Endodermal cell (in vitro differentiated cells): ENCODE measurements at regions not wholly inside any gene's neighbourhood (a gene's known extent, or its start where the extent isn't known, plus 50 kb on each side); places are given as distances from the start of the nearest gene placed in this dataset.
A peak's percentile ranks its signal among the peaks of the same experiment; 100 is the strongest.

Experiments
- DNase-seq: peaks from one replicate; pipeline ENCODE4 v3.0.0-alpha.2; 2017
- H3K27ac ChIP-seq: 2 replicates; pipeline ENCODE4 v1.5.1; 2013; ENCODE audit warnings: mild to moderate bottlenecking, low read depth, low read length, moderate library complexity
- H3K27me3 ChIP-seq: 2 replicates; pipeline ENCODE4 v1.6.1; 2013; ENCODE audit warnings: mild to moderate bottlenecking, low read length, moderate library complexity; ENCODE audit not compliant: insufficient read depth, control insufficient read depth, poor library complexity, severe bottlenecking
- H3K36me3 ChIP-seq: 2 replicates; pipeline ENCODE4 v1.7.0; 2013; ENCODE audit warnings: mild to moderate bottlenecking, low read length, moderate library complexity; ENCODE audit not compliant: control insufficient read depth, insufficient read depth
- H3K4me1 ChIP-seq: one replicate; pipeline ENCODE4 v1.7.0; 2013; ENCODE audit warnings: low read length; ENCODE audit not compliant: control insufficient read depth, insufficient read depth
- H3K4me3 ChIP-seq: 2 replicates; pipeline ENCODE4 v1.5.1; 2013; ENCODE audit warnings: mild to moderate bottlenecking, low read length, moderate library complexity
- H3K9ac ChIP-seq: 2 replicates; pipeline ENCODE4 v1.6.1; 2013; ENCODE audit warnings: mild to moderate bottlenecking, low read length, moderate library complexity; ENCODE audit not compliant: poor library complexity, severe bottlenecking; ENCODE audit errors: extremely low read depth
- H3K9me3 ChIP-seq: 2 replicates; pipeline ENCODE4 v1.6.1; 2013; ENCODE audit warnings: mild to moderate bottlenecking, low read length, moderate library complexity; ENCODE audit not compliant: control insufficient read depth
- H3K27ac Mint-ChIP-seq: 2 replicates; pipeline ENCODE4 v1.8.0; 2020; ENCODE audit warnings: mixed read lengths
- H3K27me3 Mint-ChIP-seq: 2 replicates; pipeline ENCODE4 v1.8.0; 2021; ENCODE audit warnings: mild to moderate bottlenecking, mixed read lengths; ENCODE audit not compliant: insufficient read depth
- H3K36me3 Mint-ChIP-seq: 2 replicates; pipeline ENCODE4 v1.8.0; 2020; ENCODE audit warnings: low read depth, mixed read lengths
- H3K4me1 Mint-ChIP-seq: 2 replicates; pipeline ENCODE4 v1.8.0; 2020; ENCODE audit warnings: mixed read lengths
- H3K4me3 Mint-ChIP-seq: 2 replicates; pipeline ENCODE4 v1.8.0; 2020; ENCODE audit warnings: mild to moderate bottlenecking, moderate library complexity, mixed read lengths
- H3K9me3 Mint-ChIP-seq: 2 replicates; pipeline ENCODE4 v1.8.0; 2020; ENCODE audit warnings: mild to moderate bottlenecking, mixed read lengths
- WGBS, 2 experiments: methylation state at CpG; one replicate each; pipeline versions ENCODE4 v1.1.5 to v1.1.7; 2013; ENCODE audit warnings: missing lambda C conversion rate in 2 of 2, mixed read lengths in 1 of 2; ENCODE audit not compliant: insufficient coverage in 1 of 2, insufficient read length in 1 of 2; 5-methylcytosine and 5-hydroxymethylcytosine counted together
- TF ChIP-seq, protein P1 (sequence below): fragments of 200-600 bp; sonication (generic); conservative IDR thresholded peaks from 2 replicates; pipeline ENCODE4 v1.5.0; 2021; ENCODE audit warnings: antibody characterized with exemption, mild to moderate bottlenecking

DNA sequence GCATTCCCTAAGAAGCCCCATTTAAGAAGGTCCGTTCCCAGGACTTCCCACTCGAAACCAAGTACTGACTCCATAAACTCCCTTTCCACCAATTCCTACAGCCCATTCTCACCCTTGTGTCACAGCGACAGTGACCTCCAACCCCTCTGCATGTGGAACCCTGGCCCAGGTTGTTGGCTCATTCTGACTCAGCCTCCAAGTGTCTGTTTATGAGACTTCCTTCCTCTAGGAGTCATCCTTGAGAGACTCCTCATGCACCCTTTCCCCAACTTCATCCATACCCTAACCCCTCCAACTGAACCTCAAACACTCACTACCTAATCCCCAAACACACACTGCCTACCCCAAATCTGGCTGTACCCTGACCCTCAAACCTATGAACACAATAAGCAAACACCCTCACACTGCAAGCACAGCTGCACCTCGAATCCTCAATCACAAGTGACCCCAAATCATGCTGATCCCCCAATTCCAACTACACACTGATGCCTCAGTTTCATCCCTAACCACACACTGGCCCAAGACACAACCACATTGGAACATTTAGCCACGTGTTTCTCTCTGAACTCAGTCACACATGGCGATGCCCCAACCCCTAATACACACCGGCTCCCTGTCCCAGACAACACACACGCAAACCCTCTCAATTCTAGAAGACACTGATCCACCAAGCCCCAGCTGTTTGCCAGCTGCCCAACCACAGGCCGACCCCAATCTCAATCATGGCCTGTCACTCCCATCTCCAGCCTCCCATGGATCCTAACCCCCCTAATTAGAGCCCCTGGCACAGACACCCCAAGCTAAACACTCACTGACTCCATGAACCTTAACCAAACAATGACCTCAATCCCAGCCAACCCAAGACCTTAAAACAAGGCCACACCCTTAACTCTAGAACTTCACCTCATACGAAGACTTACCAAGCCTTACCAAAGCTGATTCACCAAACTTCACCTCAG lies 219.6 kb downstream of the CYP26B1 start:
- no peak overlapping the region for H3K27ac Mint-ChIP-seq
- DNase-seq: peak; percentile 13
- 90 to 95% methylated on average over 9 to 10 of the region's 10 CpGs for WGBS, 2 experiments

DNA sequence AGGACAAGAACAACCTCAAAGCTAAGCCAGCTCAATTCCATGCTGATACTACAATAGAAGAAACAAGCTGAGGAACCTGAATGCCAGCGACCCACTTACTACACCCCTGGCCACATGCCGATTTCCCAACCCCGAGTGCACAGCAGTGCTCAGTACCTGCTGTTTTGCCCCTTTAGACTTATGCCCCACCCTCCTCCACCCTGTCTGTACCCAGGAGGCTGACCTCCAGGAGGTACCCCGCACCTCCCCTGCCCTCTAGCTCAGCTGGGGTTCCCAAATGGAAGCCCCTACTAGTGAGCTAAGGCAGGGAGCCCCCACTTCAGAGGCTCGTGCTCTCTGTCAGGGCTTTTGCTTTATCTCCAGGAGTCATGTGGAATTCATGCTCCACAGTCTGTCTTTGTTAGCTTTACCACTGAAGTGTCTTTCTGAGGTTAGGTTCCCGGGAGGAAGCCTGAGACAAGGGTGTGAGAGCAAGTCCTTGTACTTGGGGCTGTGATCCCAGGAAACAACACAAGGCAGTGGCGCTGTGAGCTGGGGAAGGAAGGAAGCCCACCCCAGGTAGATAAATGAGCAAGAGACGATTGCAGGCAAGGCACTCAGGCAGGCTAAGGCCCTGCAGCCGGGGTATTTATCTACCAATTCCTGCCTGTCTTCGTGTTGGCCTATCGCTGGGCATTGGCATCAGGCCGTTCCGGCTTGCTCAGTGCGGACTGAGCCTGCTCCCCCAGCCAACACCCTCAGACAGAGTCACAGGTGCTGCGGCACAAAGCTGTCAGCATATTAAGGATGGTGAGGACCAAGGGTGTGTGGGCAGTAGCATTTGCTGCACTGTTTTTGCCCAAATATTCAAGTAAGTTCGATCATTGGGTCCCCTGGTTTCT lies 220.5 kb downstream of the CYP26B1 start:
- no peaks in the 10 kb centered on the region for H3K9me3 ChIP-seq
- TF ChIP-seq, protein P1, sequence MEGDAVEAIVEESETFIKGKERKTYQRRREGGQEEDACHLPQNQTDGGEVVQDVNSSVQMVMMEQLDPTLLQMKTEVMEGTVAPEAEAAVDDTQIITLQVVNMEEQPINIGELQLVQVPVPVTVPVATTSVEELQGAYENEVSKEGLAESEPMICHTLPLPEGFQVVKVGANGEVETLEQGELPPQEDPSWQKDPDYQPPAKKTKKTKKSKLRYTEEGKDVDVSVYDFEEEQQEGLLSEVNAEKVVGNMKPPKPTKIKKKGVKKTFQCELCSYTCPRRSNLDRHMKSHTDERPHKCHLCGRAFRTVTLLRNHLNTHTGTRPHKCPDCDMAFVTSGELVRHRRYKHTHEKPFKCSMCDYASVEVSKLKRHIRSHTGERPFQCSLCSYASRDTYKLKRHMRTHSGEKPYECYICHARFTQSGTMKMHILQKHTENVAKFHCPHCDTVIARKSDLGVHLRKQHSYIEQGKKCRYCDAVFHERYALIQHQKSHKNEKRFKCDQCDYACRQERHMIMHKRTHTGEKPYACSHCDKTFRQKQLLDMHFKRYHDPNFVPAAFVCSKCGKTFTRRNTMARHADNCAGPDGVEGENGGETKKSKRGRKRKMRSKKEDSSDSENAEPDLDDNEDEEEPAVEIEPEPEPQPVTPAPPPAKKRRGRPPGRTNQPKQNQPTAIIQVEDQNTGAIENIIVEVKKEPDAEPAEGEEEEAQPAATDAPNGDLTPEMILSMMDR: no peak
- Mint-ChIP-seq H3K36me3 (no peaks in the 10 kb centered on the region), H3K27ac (peak overlapping the region; percentile 29), H3K4me1 (no peaks in the 10 kb centered on the region), H3K27me3 (peaks cover 4% of the 10 kb centered on the region), H3K9me3 (no peaks in the 10 kb centered on the region), H3K4me3 (no peak overlapping the region)
- no peaks in the 10 kb centered on the region for H3K4me1 ChIP-seq
- WGBS, 2 experiments: 90 to 98% methylated on average over 10 to 16 of the region's 16 CpGs
- H3K27me3 ChIP-seq: no peaks in the 10 kb centered on the region
- H3K36me3 ChIP-seq: no peaks in the 10 kb centered on the region
- H3K27ac ChIP-seq: no peak overlapping the region
- H3K4me3 ChIP-seq: no peak overlapping the region
- DNase-seq: peak; percentile 36
- no peak overlapping the region for H3K9ac ChIP-seq

More for the DNA sequence above, 219.6 kb downstream of the CYP26B1 start:
- no peaks in the 10 kb centered on the region for H3K36me3 ChIP-seq
- no peaks in the 10 kb centered on the region for H3K9me3 ChIP-seq
- no peak overlapping the region for H3K27ac ChIP-seq
- no peaks in the 10 kb centered on the region for H3K27me3 ChIP-seq
- no peak overlapping the region for H3K4me3 ChIP-seq
- no peaks in the 10 kb centered on the region for H3K9me3 Mint-ChIP-seq
- no peak overlapping the region for H3K4me3 Mint-ChIP-seq
- H3K4me1 Mint-ChIP-seq: no peaks in the 10 kb centered on the region
- no peaks in the 10 kb centered on the region for H3K36me3 Mint-ChIP-seq
- TF ChIP-seq, protein P1: no peak
- peaks cover 2% of the 10 kb centered on the region for H3K27me3 Mint-ChIP-seq
- no peaks in the 10 kb centered on the region for H3K4me1 ChIP-seq
- no peak overlapping the region for H3K9ac ChIP-seq

DNA sequence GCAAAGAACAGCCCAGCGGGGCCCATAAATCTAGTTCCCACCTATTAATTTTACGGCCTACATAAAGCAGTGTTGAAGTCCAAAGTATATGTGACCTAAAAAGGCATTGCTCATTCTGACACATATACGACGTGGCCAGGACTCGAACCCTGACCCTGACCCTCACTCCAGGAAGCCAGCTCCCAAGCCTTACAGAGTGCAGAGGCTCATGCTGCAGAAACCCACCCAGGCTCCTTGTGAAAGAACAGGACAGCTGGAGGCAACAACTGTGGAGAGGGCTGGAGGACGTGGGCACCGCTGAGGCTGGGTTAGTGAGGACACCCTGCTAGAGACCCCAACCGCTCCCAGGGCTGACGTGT lies 221.6 kb downstream of the CYP26B1 start:
- Histone ChIP-seq H3K4me1 (no peaks in the 10 kb centered on the region), H3K9ac (no peak overlapping the region), H3K36me3 (no peaks in the 10 kb centered on the region), H3K27ac (no peak overlapping the region), H3K27me3 (no peaks in the 10 kb centered on the region), H3K9me3 (no peaks in the 10 kb centered on the region), H3K4me3 (no peak overlapping the region)
- H3K4me3 Mint-ChIP-seq: no peak overlapping the region
- H3K9me3 Mint-ChIP-seq: no peaks in the 10 kb centered on the region
- TF ChIP-seq, protein P1: no peak
- no peak overlapping the region for H3K27ac Mint-ChIP-seq
- peak; percentile 35 for DNase-seq
- no peaks in the 10 kb centered on the region for H3K36me3 Mint-ChIP-seq
- 92 to 95% methylated on average over 9 of the region's 9 CpGs for WGBS, 2 experiments
- H3K27me3 Mint-ChIP-seq: peaks cover 4% of the 10 kb centered on the region
- H3K4me1 Mint-ChIP-seq: no peaks in the 10 kb centered on the region
